RWPE1 (cell line): ENCODE measurements at regions not wholly inside any gene's neighbourhood (a gene's known extent, or its start where the extent isn't known, plus 50 kb on each side); places are given as distances from the start of the nearest gene placed in this dataset.

Experiments
- CTCF ChIA-PET: fragments of 350-600 bp; sonication (Branson Sonifier 250); formaldehyde crosslinking; extraction: SDS; loops from one replicate; lab custom pipeline; 2021; lab: Yijun Ruan, JAX
- POLR2A ChIA-PET: fragments of 400-600 bp; formaldehyde crosslinking; extraction: SDS; loops from one replicate; lab custom pipeline; 2020; ENCODE audit warnings: antibody characterized with exemption; ENCODE audit not compliant: low non-redundant PET; lab: Yijun Ruan, JAX
- DNase-seq: peaks from one replicate; pipeline ENCODE4 v3.0.0; 2012; ENCODE audit warnings: low spot score
- H3K27ac ChIP-seq: fragments of 450-650 bp; 2 replicates; pipeline ENCODE4 v1.5.1; 2017
- CTCF ChIP-seq: fragments of 450-650 bp; conservative IDR thresholded peaks from 2 replicates; pipeline ENCODE4 v1.5.1; 2017; ENCODE audit warnings: low read depth, mild to moderate bottlenecking

GRCh38 chr14:97943619-97944018 lies 1146.4 kb downstream of the VRK1 start:
- DNase-seq: no peak
- no peak for TF ChIP-seq CTCF
- H3K27ac ChIP-seq: no peak overlapping the region
- ChIA-PET POLR2A (no interaction called here), CTCF (interaction anchor here (1.2 kb wide), 1 partner anchor 13 kb away, joined by 4 read pairs; no protein-coding TSS in a partner anchor)

DNA sequence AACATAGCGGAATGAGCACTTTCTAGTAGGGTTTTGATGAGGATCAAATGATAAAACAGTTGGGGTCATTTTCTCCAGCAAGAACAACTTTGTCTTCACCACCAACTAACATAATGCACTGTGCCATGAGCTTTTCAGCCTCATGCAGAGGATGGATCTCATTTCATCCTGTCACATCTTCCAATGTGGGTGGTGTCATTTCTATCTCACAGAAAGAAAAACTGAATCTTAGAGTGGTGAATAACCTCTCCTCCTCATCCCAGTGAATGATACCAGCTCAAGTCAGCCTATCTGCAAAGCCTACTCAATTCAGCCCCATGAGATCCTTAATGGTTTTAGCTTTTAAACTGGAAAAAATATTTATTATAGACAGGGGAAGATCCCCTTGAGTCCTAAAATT lies 1147.2 kb downstream of the VRK1 start:
- CTCF ChIA-PET: interaction anchor here (1.2 kb wide), 1 partner anchor 13 kb away, joined by 4 read pairs; no protein-coding TSS in a partner anchor
- DNase-seq: no peak
- POLR2A ChIA-PET: no interaction called here
- H3K27ac ChIP-seq: no peak overlapping the region
- no peak for TF ChIP-seq CTCF

DNA sequence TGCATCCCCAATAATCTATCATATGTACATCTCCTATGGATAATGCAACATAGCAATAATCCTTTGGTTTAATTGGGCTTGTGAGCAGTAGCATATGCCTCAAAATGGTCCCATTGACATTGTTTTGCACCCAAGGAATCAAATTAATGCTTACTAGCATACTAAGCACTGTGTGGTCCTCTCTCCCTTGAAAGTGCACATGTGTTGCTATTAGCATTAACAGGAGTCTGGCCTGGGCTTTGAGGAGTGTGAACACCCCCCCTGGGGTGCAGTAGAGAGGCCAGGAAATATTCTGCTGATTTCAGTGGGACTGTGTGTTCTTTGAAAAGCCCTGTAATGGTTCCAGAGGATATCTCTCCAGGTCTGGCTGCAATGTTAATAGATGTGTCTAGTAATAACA lies 1148.4 kb downstream of the VRK1 start:
- H3K27ac ChIP-seq: no peak overlapping the region
- POLR2A ChIA-PET: no interaction called here
- no peak for TF ChIP-seq CTCF
- CTCF ChIA-PET: no interaction called here
- DNase-seq: no peak

GRCh38 chr14:97946240-97946639 lies 1149.1 kb downstream of the VRK1 start:
- POLR2A ChIA-PET: no interaction called here
- CTCF ChIA-PET: no interaction called here
- DNase-seq: no peak
- TF ChIP-seq CTCF: no peak
- H3K27ac ChIP-seq: no peak overlapping the region

DNA sequence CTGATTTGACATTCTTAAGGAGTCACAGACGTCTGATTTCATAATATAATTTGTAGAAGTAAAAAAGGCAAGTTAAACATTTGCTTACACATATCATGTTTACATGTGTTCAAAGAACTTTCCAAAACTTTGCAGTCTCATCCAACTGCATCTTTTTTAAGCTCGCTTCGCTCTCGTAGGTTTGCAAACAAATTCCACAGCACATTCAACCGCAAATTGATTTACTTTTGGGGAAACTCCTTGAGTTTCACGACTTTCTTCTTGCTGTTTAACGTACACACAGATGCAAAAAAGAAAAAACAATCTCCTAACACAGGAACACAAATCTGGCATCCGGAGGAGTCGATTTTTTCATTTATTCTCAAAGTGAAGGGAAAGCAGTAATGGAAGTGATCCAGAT lies 1149.5 kb downstream of the VRK1 start:
- H3K27ac ChIP-seq: no peak overlapping the region
- TF ChIP-seq CTCF: no peak
- CTCF ChIA-PET: no interaction called here
- DNase-seq: no peak
- POLR2A ChIA-PET: no interaction called here

DNA sequence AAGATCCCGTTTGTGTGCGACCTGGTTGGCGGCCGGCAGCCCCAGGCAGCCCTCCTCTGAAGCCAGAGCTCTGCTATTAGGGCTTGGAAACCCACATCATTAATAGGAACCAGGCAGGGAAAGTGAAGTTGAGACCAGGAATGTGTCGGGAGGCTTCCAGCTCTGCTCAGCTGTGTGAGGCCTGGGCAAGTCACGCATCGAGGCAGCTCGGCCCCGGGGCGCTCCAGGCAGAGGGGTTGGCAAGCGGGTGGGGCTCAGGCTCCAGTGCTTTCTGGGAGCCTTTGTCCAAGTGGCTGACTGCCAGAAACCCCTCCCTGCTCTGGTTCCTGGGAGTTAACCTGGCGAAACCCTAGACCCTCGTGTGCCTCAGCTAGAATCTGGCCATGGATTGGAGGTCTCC lies 1151.7 kb downstream of the VRK1 start:
- no peak for DNase-seq
- no peak for TF ChIP-seq CTCF
- POLR2A ChIA-PET: no interaction called here
- CTCF ChIA-PET: no interaction called here
- H3K27ac ChIP-seq: no peak overlapping the region
